ENCODE measurements at regions not wholly inside any gene's neighbourhood (a gene's known extent, or its start where the extent isn't known, plus 50 kb on each side); places are given as distances from the start of the nearest gene placed in this dataset.

- Mint-ChIP-seq H3K36me3 (ENCODE audit: insufficient read depth) (no peaks in the 10 kb centered on the region), H3K4me3 (no peak overlapping the region), H3K4me1 (ENCODE audit: low read depth) (peaks cover 9% of the 10 kb centered on the region), H3K9me3 (no peaks in the 10 kb centered on the region), H3K27me3 (ENCODE audit: low read depth) (peaks cover 10% of the 10 kb centered on the region)
- no peak for DNase-seq
- ATAC-seq: no peak
Measured at GRCh38 chr2:175576270-175576669, 394.8 kb upstream of the ATP5MC3 start.

DNA sequence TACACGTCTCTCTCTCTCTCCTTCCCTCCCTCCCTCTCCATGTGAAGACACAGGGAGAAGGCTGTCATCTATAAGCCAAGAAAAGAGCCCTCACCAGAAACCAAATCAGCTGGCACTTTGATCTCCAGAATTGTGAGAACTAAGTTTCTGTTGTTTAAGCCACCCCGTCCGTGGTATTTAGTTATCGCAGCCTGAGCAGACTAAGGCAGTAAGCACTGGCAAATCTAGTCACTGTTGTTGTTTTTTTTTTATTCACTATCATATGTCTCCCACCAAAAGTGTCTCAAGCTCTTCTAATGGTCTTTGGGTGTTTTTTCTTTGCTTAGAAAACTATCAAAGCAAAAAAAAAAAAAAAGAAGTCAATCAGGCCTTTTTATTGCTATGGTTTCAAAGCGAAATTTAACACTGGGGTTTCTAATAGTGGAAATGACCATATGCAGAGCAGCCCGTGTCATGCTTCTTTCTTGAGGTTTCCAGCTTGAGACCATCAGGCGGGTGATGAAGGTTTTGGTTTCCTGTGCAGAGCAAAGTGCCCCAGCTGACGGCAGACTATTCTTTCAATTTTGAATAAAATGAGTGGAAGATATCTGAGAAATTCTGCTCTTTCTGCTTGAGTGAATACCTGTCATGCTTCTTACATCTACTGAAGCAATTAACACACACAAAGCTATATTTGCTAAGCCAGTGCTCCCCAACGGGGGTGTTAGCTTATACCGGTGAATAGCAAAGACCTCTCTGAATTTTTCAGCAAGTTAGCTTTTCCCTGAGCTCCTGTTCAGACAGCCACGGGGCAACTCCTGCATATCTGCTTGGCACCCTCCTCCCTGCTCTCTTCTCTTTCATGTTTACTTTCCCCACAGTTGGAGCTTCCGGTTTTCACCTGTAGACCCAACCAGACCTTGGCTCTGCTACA lies 394.1 kb upstream of the ATP5MC3 start:
- H3K27me3 Mint-ChIP-seq (ENCODE audit: low read depth): peaks cover 11% of the 10 kb centered on the region
- no peaks in the 10 kb centered on the region for H3K9me3 Mint-ChIP-seq
- DNase-seq (no peak), ATAC-seq (no peak)
- H3K4me3 Mint-ChIP-seq: no peak overlapping the region
- peaks cover 9% of the 10 kb centered on the region for H3K4me1 Mint-ChIP-seq (ENCODE audit: low read depth)
- H3K36me3 Mint-ChIP-seq (ENCODE audit: insufficient read depth): no peaks in the 10 kb centered on the region

GRCh38 chr2:175574069-175574468 lies 392.6 kb upstream of the ATP5MC3 start:
- H3K36me3 Mint-ChIP-seq (ENCODE audit: insufficient read depth): no peaks in the 10 kb centered on the region
- ATAC-seq: no peak

DNA sequence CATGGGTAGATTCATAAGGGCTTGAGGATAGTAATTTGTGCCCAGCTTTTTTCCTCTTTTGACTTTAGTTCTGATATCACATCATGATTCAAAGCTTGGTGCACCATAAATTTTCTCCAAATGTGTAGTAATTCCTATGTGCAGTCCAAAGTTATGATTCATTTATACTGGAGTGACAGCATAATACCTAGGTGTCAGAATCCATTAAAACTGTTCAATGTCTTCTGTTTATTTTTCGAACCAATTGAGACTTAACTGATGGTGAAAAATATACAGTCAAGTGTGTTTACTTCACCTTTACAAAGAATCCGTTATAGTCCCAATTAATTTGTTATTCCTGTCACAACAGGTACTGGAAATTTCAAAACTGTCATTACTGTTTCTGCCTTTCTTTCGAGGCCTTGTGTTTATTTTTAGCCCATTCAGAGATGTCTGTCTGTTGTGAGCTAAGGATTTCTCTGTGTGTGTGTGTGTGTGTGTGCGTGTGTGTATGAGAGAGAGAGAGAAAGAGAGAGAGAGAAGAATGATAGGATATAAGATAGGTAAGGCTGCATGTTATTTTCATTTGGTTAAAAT lies 389.7 kb upstream of the ATP5MC3 start:
- DNase-seq: no peak
- Mint-ChIP-seq H3K36me3 (ENCODE audit: insufficient read depth) (no peaks in the 10 kb centered on the region), H3K9me3 (no peaks in the 10 kb centered on the region), H3K27me3 (ENCODE audit: low read depth) (peaks cover 5% of the 10 kb centered on the region), H3K4me1 (ENCODE audit: low read depth) (peaks cover 8% of the 10 kb centered on the region), H3K4me3 (no peak overlapping the region)
- no peak for ATAC-seq

More at GRCh38 chr2:175574069-175574468, 392.6 kb upstream of the ATP5MC3 start:
- Mint-ChIP-seq H3K9me3 (no peaks in the 10 kb centered on the region), H3K27me3 (ENCODE audit: low read depth) (peaks cover 10% of the 10 kb centered on the region), H3K4me1 (ENCODE audit: low read depth) (peaks cover 9% of the 10 kb centered on the region), H3K4me3 (no peak overlapping the region)
- no peak for DNase-seq

DNA sequence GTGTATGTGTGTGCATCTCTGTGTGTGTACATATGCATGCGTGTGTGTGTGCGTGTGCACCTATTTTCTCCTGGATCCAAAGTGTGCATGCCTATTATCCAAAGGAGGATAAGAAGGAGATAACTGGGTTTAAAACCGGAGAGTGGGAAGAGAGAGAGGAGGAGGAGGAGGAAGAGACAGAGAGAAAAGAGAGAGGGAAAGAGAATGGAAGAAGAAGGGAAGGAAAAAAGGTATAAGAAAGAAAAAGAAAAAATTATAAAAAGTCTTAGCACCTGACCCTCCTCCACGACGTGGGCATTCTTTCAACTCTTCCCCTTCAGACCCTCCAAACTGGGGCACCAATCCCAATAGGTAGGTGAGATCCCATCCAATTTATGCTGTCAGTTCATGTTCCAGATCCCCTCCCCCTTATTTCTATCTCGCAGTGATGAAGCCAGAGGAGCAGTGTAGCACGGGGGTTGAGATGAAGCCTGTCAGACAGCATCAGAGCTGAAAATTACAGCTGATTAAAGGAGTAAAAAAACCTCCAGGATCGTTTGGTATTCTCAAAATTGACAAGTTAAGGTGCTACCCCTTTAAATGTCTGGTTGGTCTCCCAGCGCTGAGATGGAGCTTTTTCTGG lies 386.7 kb upstream of the ATP5MC3 start:
- Mint-ChIP-seq H3K36me3 (ENCODE audit: insufficient read depth) (no peaks in the 10 kb centered on the region), H3K27me3 (ENCODE audit: low read depth) (peaks cover 2% of the 10 kb centered on the region), H3K4me3 (no peak overlapping the region), H3K9me3 (no peaks in the 10 kb centered on the region), H3K4me1 (ENCODE audit: low read depth) (no peaks in the 10 kb centered on the region)
- DNase-seq (no peak), ATAC-seq (no peak)

- Mint-ChIP-seq H3K4me1 (ENCODE audit: low read depth) (no peaks in the 10 kb centered on the region), H3K36me3 (ENCODE audit: insufficient read depth) (no peaks in the 10 kb centered on the region), H3K9me3 (no peaks in the 10 kb centered on the region), H3K4me3 (no peak overlapping the region), H3K27me3 (ENCODE audit: low read depth) (peaks cover 2% of the 10 kb centered on the region)
- no peak for ATAC-seq
- no peak for DNase-seq
Measured at GRCh38 chr2:175567435-175568061, 386.0 kb upstream of the ATP5MC3 start.

DNA sequence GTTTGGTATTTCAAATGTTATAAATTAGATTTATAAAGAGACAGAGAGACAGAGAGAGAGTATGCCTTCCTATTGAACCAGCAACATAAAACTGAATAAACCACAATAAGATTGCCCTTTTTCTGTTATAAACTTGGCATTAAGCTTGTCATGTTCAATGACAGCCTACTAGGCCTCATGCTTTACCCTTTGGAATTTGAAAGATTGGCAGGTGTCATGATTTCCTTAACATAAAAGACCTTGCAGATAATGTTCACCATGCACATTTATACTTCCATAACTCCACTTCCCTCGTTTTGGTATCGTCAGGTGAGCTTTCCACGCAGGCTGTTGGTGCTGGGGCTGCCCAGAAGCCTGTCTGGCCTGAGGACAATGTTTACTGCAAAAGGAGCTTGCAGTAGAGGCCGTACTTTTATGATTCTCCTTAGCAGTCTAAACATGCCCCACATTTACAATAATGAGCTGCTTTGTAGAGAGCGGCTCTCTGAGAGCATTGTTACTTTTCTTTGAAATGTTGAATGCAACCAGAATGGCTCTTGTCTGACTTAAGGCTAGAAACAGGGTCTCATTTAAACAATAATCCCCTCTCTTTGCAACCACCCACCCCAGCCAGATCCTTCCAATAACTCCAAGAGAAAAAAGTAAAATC lies 379.1 kb upstream of the ATP5MC3 start:
- H3K27me3 Mint-ChIP-seq (ENCODE audit: low read depth): peaks cover 12% of the 10 kb centered on the region
- DNase-seq (no peak), ATAC-seq (no peak)
- no peak overlapping the region for H3K4me3 Mint-ChIP-seq
- H3K9me3 Mint-ChIP-seq: no peaks in the 10 kb centered on the region
- no peaks in the 10 kb centered on the region for H3K4me1 Mint-ChIP-seq (ENCODE audit: low read depth)
- no peaks in the 10 kb centered on the region for H3K36me3 Mint-ChIP-seq (ENCODE audit: insufficient read depth)

- no peaks in the 10 kb centered on the region for H3K36me3 Mint-ChIP-seq (ENCODE audit: insufficient read depth)
- no peak overlapping the region for H3K4me3 Mint-ChIP-seq
- H3K27me3 Mint-ChIP-seq (ENCODE audit: low read depth): peaks cover 12% of the 10 kb centered on the region
- no peak for ATAC-seq
- no peak for DNase-seq
- H3K4me1 Mint-ChIP-seq (ENCODE audit: low read depth): no peaks in the 10 kb centered on the region
- no peaks in the 10 kb centered on the region for H3K9me3 Mint-ChIP-seq
Measured at GRCh38 chr2:175559613-175560012, 378.1 kb upstream of the ATP5MC3 start.

- Mint-ChIP-seq H3K27me3 (ENCODE audit: low read depth) (peaks cover 12% of the 10 kb centered on the region), H3K4me1 (ENCODE audit: low read depth) (no peaks in the 10 kb centered on the region), H3K36me3 (ENCODE audit: insufficient read depth) (no peaks in the 10 kb centered on the region), H3K9me3 (no peaks in the 10 kb centered on the region), H3K4me3 (no peak overlapping the region)
- DNase-seq (no peak), ATAC-seq (no peak)
Measured at GRCh38 chr2:175557810-175558377, 376.4 kb upstream of the ATP5MC3 start.

DNA sequence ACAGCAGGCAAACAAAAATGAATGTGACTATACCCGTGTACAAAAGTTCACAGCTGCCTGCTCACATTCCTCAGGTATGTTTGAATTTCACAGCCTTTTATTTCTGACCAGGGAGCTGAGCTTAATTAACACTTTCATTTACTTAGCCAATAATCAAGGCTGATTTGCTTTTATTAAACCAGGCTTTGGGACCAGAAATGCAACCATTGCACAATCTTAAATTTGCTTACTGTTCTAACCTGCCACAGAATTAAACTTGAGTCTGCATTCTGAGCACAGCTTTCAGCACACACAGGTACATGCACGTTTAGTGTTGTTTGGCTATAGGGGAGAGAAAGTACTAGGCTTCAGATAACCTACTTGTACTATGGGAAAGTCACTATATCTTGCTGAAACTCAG lies 372.4 kb upstream of the ATP5MC3 start:
- no peak for ATAC-seq
- Mint-ChIP-seq H3K4me3 (no peak overlapping the region), H3K9me3 (no peaks in the 10 kb centered on the region), H3K36me3 (ENCODE audit: insufficient read depth) (no peaks in the 10 kb centered on the region), H3K4me1 (ENCODE audit: low read depth) (no peaks in the 10 kb centered on the region), H3K27me3 (ENCODE audit: low read depth) (peaks cover 12% of the 10 kb centered on the region)
- DNase-seq: no peak

DNA sequence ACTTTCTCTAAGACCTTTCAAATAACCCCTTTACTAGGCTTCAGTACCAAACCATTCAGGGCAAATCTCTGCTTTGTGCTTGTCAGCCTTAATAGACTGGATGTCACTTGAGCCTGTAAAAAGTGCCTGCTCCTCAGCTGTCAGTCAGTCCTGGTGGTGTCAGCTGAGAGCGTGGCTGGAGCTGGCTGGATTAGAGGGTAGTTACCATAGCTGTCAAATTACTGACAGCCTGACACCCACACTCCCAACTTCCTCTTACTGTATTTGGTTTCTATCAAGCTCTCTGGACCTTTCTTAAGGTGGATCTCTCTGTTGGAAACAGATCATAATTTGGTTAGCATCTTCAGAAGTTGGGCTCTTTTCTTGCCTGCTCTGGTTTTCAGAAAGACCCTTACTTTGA lies 371.4 kb upstream of the ATP5MC3 start:
- no peaks in the 10 kb centered on the region for H3K9me3 Mint-ChIP-seq
- ATAC-seq (no peak), DNase-seq (no peak)
- no peaks in the 10 kb centered on the region for H3K4me1 Mint-ChIP-seq (ENCODE audit: low read depth)
- H3K36me3 Mint-ChIP-seq (ENCODE audit: insufficient read depth): no peaks in the 10 kb centered on the region
- H3K4me3 Mint-ChIP-seq: no peak overlapping the region
- peaks cover 10% of the 10 kb centered on the region for H3K27me3 Mint-ChIP-seq (ENCODE audit: low read depth)

- no peak for DNase-seq
- no peaks in the 10 kb centered on the region for H3K4me1 Mint-ChIP-seq (ENCODE audit: low read depth)
- H3K27me3 Mint-ChIP-seq (ENCODE audit: low read depth): no peaks in the 10 kb centered on the region
- no peak overlapping the region for H3K4me3 Mint-ChIP-seq
- peaks cover 7% of the 10 kb centered on the region for H3K9me3 Mint-ChIP-seq
- ATAC-seq: no peak
- no peaks in the 10 kb centered on the region for H3K36me3 Mint-ChIP-seq (ENCODE audit: insufficient read depth)
Measured at GRCh38 chr2:175540421-175540820, 358.9 kb upstream of the ATP5MC3 start.

DNA sequence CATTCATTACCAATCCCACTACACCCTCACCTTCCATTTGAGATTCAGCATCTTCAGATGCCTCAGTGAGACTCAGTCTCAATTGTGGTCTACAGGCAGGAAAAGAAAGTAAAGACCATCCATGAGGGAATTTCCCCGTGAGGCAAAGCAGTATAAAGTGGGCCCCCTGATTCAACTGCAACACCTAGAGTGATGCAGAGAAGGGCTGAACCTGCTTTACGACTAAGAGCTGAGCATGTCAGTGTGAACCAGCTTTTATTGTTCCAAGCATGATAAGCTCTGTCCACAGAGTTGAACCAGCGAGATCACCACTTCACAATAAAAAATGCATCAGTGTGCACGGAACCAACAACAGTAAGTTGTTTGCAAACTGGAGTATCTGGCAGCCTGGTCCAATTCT lies 357.6 kb upstream of the ATP5MC3 start:
- H3K27me3 Mint-ChIP-seq (ENCODE audit: low read depth): no peaks in the 10 kb centered on the region
- DNase-seq: no peak
- ATAC-seq: no peak
- H3K36me3 Mint-ChIP-seq (ENCODE audit: insufficient read depth): no peaks in the 10 kb centered on the region
- H3K4me1 Mint-ChIP-seq (ENCODE audit: low read depth): no peaks in the 10 kb centered on the region
- H3K4me3 Mint-ChIP-seq: no peak overlapping the region
- peaks cover 6% of the 10 kb centered on the region for H3K9me3 Mint-ChIP-seq

- no peaks in the 10 kb centered on the region for H3K27me3 Mint-ChIP-seq (ENCODE audit: low read depth)
- DNase-seq: no peak
- ATAC-seq: no peak
- peaks cover 3% of the 10 kb centered on the region for H3K9me3 Mint-ChIP-seq
- H3K36me3 Mint-ChIP-seq (ENCODE audit: insufficient read depth): no peaks in the 10 kb centered on the region
- H3K4me1 Mint-ChIP-seq (ENCODE audit: low read depth): no peaks in the 10 kb centered on the region
- H3K4me3 Mint-ChIP-seq: no peak overlapping the region
Measured at GRCh38 chr2:175536059-175536458, 354.5 kb upstream of the ATP5MC3 start.

Data from activated T-cell treated with anti-CD3 and anti-CD28 coated beads, Interleukin-2, amount 50 U/mL, for 4 hours (primary cell).